GM18861 (cell line): ENCODE measurements at regions not wholly inside any gene's neighbourhood (a gene's known extent, or its start where the extent isn't known, plus 50 kb on each side); places are given as distances from the start of the nearest gene placed in this dataset.

Experiments used
- ATAC-seq: cut with Tn5 transposase; IDR thresholded peaks from one replicate; pipeline ENCODE4 v1.9.1; 2021; ENCODE audit not compliant: unreplicated experiment

- no peak for ATAC-seq
Observed at GRCh38 chr14:98607341-98607910, 664.6 kb downstream of the BCL11B start.

GRCh38 chr14:98608071-98609060 is 663.6 kb downstream of the BCL11B start:
- ATAC-seq, result no peak

GRCh38 chr14:98612434-98613200 is 659.4 kb downstream of the BCL11B start:
- ATAC-seq, result no peak

GRCh38 chr14:98614741-98615140 is 657.3 kb downstream of the BCL11B start:
- no peak for ATAC-seq

- ATAC-seq, result no peak
Observed at GRCh38 chr14:98622208-98623051, 649.6 kb downstream of the BCL11B start.

- ATAC-seq, result no peak
Observed at GRCh38 chr14:98623788-98624415, 648.1 kb downstream of the BCL11B start.

GRCh38 chr14:98633380-98633779 is 638.6 kb downstream of the BCL11B start:
- ATAC-seq, result no peak

GRCh38 chr14:98634043-98634820 is 637.8 kb downstream of the BCL11B start:
- ATAC-seq, result no peak

GRCh38 chr14:98638366-98638765 is 633.6 kb downstream of the BCL11B start:
- no peak for ATAC-seq

GRCh38 chr14:98647754-98648153 is 624.2 kb downstream of the BCL11B start:
- ATAC-seq, result no peak

GRCh38 chr14:98651037-98651436 is 621.0 kb downstream of the BCL11B start:
- no peak for ATAC-seq

- no peak for ATAC-seq
Observed at GRCh38 chr14:98665007-98665406, 607.0 kb downstream of the BCL11B start.

- no peak for ATAC-seq
Observed at GRCh38 chr14:98666545-98666944, 605.5 kb downstream of the BCL11B start.

- ATAC-seq, result no peak
Observed at GRCh38 chr14:98682033-98682432, 590.0 kb downstream of the BCL11B start.

GRCh38 chr14:98682726-98683125 is 589.3 kb downstream of the BCL11B start:
- no peak for ATAC-seq

- ATAC-seq, result no peak
Observed at GRCh38 chr14:98684468-98684867, 587.5 kb downstream of the BCL11B start.

GRCh38 chr14:98685725-98686124 is 586.3 kb downstream of the BCL11B start:
- no peak for ATAC-seq

GRCh38 chr14:98688446-98688845 is 583.6 kb downstream of the BCL11B start:
- ATAC-seq, result no peak

GRCh38 chr14:98689951-98690350 is 582.0 kb downstream of the BCL11B start:
- no peak for ATAC-seq
